SK-N-SH (cell line): ENCODE measurements at regions not wholly inside any gene's neighbourhood (a gene's known extent, or its start where the extent isn't known, plus 50 kb on each side); places are given as distances from the start of the nearest gene placed in this dataset.

ENCODE experiments used
- CTCF ChIA-PET: fragments of 300-600, 350-600 bp; formaldehyde crosslinking; extraction: SDS; loops from one replicate; lab custom pipeline; 2021; lab: Yijun Ruan, JAX
- POLR2A ChIA-PET: fragments of 350-600 bp; sonication (Branson Sonifier 250); formaldehyde crosslinking; extraction: SDS; loops from one replicate; lab custom pipeline; 2020; ENCODE audit warnings: antibody characterized with exemption, inconsistent platforms; lab: Yijun Ruan, JAX
- DNase-seq: peaks from one replicate; pipeline ENCODE4 v3.0.0; 2012
- H2AFZ ChIP-seq: fragments of 200-600 bp; sonication (generic); 2 replicates; pipeline ENCODE4 v1.8.1; 2016; ENCODE audit warnings: antibody characterized with exemption, mild to moderate bottlenecking, low read depth
- H3F3A ChIP-seq: fragments of 200-600 bp; sonication (generic); replicated peaks from 2 replicates; pipeline ENCODE3; 2016; ENCODE audit warnings: antibody characterized with exemption, mild to moderate bottlenecking; ENCODE audit not compliant: insufficient read depth
- H3K27ac ChIP-seq, 2 experiments: fragments of 200-500 bp in 1 of 2; fragments of 200-600 bp in 1 of 2; sonication (Bioruptor generic) in 1 of 2; sonication (generic), shearing (Covaris generic) in 1 of 2; 2 replicates each; pipeline versions ENCODE4 v1.5.1 to v1.6.1; 2014 to 2016; ENCODE audit warnings: low read depth in 2 of 2, inconsistent platforms in 1 of 2, low read length in 1 of 2, mild to moderate bottlenecking in 1 of 2, mixed read lengths in 1 of 2
- H3K27me3 ChIP-seq: fragments of 200-600 bp; sonication (generic), shearing (Covaris generic); 2 replicates; pipeline ENCODE4 v1.6.1; 2016; ENCODE audit warnings: mixed run types; ENCODE audit not compliant: insufficient read depth
- H3K36me3 ChIP-seq, 2 experiments: fragments of 200-500 bp in 1 of 2; fragments of 200-600 bp in 1 of 2; sonication (Bioruptor generic) in 1 of 2; sonication (generic) in 1 of 2; replicated peaks in 1 of 2; 2 replicates each; pipeline versions ENCODE3 to v1.5.1; 2014 to 2016; ENCODE audit warnings: low read length in 1 of 2, mild to moderate bottlenecking in 1 of 2; ENCODE audit not compliant: insufficient read depth in 2 of 2, control insufficient read depth in 1 of 2
- H3K4me1 ChIP-seq, 2 experiments: fragments of 200-500 bp in 1 of 2; fragments of 200-600 bp in 1 of 2; sonication (Bioruptor generic) in 1 of 2; sonication (generic), shearing (Covaris generic) in 1 of 2; 2 replicates each; pipeline versions ENCODE4 v1.5.1 to v1.6.1; 2014 to 2016; ENCODE audit warnings: low read depth in 1 of 2, low read length in 1 of 2, mixed run types in 1 of 2; ENCODE audit not compliant: insufficient read depth in 2 of 2, control insufficient read depth in 1 of 2
- H3K4me2 ChIP-seq: fragments of 200-600 bp; sonication (generic), shearing (Covaris generic); 2 replicates; pipeline ENCODE4 v1.6.1; 2017; ENCODE audit warnings: mixed run types
- H3K4me3 ChIP-seq, 2 experiments: fragments of 200-500 bp in 1 of 2; fragments of 200-600 bp in 1 of 2; sonication (Bioruptor generic) in 1 of 2; sonication (generic), shearing (Covaris generic) in 1 of 2; 2 replicates each; pipeline versions ENCODE4 v1.5.1 to v1.8.1; 2014 to 2016; ENCODE audit warnings: low read depth in 2 of 2, inconsistent platforms in 1 of 2, low read length in 1 of 2, mild to moderate bottlenecking in 1 of 2, mixed read lengths in 1 of 2, moderate library complexity in 1 of 2
- H3K79me2 ChIP-seq: fragments of 200-600 bp; sonication (generic); 2 replicates; pipeline ENCODE4 v1.8.1; 2017; ENCODE audit warnings: mild to moderate bottlenecking; ENCODE audit not compliant: insufficient read depth
- H3K9ac ChIP-seq: fragments of 200-600 bp; sonication (generic); 2 replicates; pipeline ENCODE4 v1.6.1; 2017; ENCODE audit warnings: mixed run types
- H3K9me2 ChIP-seq: fragments of 200-600 bp; sonication (generic); 2 replicates; pipeline ENCODE4 v1.6.1; 2017; ENCODE audit warnings: mixed run types
- H3K9me3 ChIP-seq: fragments of 200-600 bp; sonication (generic); 2 replicates; pipeline ENCODE4 v1.6.1; 2017; ENCODE audit warnings: mixed run types, mild to moderate bottlenecking, moderate library complexity
- H4K20me1 ChIP-seq: fragments of 200-600 bp; sonication (generic); 2 replicates; pipeline ENCODE4 v1.6.1; 2017; ENCODE audit warnings: mild to moderate bottlenecking, mixed run types; ENCODE audit not compliant: insufficient read depth
- CHD2 ChIP-seq: fragments of 150-350 bp; IDR thresholded peaks from 2 replicates; pipeline ENCODE4 v1.6.1; 2018; ENCODE audit warnings: low read length; ENCODE audit not compliant: partially characterized antibody
- CTCF ChIP-seq: fragments of 200-600 bp; sonication (generic); IDR thresholded peaks from 2 replicates; pipeline ENCODE4 v1.6.1; 2017; ENCODE audit warnings: antibody characterized with exemption, mild to moderate bottlenecking, moderate library complexity
- ELF1 ChIP-seq: IDR thresholded peaks from 2 replicates; pipeline ENCODE4 v1.4.0; 2012
- EP300 ChIP-seq, 2 experiments: IDR thresholded peaks; 2 replicates each; pipeline versions ENCODE4 v1.4.0 to v1.6.1; 2012; ENCODE audit warnings: borderline replicate concordance in 1 of 2, low read depth in 1 of 2, low read length in 1 of 2
- FOXJ3 ChIP-seq: sonication (generic); formaldehyde crosslinking; IDR thresholded peaks from 2 replicates; pipeline ENCODE4 v1.5.1; 2020; ENCODE audit warnings: mild to moderate bottlenecking, missing genetic modification reagents
- GABPA ChIP-seq: IDR thresholded peaks from 2 replicates; pipeline ENCODE4 v1.4.0; 2012; ENCODE audit warnings: low read depth, mild to moderate bottlenecking
- JUND ChIP-seq: IDR thresholded peaks from 2 replicates; pipeline ENCODE4 v1.4.0; 2012
- MAX ChIP-seq: IDR thresholded peaks from 2 replicates; pipeline ENCODE4 v1.4.0; 2012; ENCODE audit warnings: low read depth
- MEF2A ChIP-seq: IDR thresholded peaks from 2 replicates; pipeline ENCODE4 v1.4.0; 2012; ENCODE audit warnings: low read depth, borderline replicate concordance
- NRF1 ChIP-seq: IDR thresholded peaks from 2 replicates; pipeline ENCODE4 v1.6.1; 2012; ENCODE audit warnings: low read depth, mild to moderate bottlenecking, low read length
- PBX3 ChIP-seq: IDR thresholded peaks from 2 replicates; pipeline ENCODE4; 2012
- RCOR1 ChIP-seq: fragments of 150-350 bp; IDR thresholded peaks from 2 replicates; pipeline ENCODE4 v1.6.1; 2017; ENCODE audit warnings: antibody characterized with exemption, low read length
- REST ChIP-seq: IDR thresholded peaks from 2 replicates; pipeline ENCODE4 v1.6.1; 2012; ENCODE audit warnings: mild to moderate bottlenecking, low read depth, low read length, moderate library complexity
- SMC3 ChIP-seq: IDR thresholded peaks from 2 replicates; pipeline ENCODE4 v1.6.1; 2012; ENCODE audit warnings: low read depth, low read length, improper control_type of control experiment
- TCF12 ChIP-seq: IDR thresholded peaks from 2 replicates; pipeline ENCODE4 v1.4.0; 2012
- TEAD4 ChIP-seq: IDR thresholded peaks from 2 replicates; pipeline ENCODE4 v1.4.0; 2012; ENCODE audit warnings: mild to moderate bottlenecking, borderline replicate concordance; ENCODE audit not compliant: insufficient read depth
- WGBS: methylation state at CpG from one replicate; pipeline ENCODE4 v1.1.6; 2017; ENCODE audit warnings: low lambda C conversion rate; 5-methylcytosine and 5-hydroxymethylcytosine counted together

GRCh38 chr18:53994016-53994415 lies 230.5 kb downstream of the MBD2 start:
- no peaks in the 10 kb centered on the region for H4K20me1 ChIP-seq
- H3K9me3 ChIP-seq: no peaks in the 10 kb centered on the region
- TF ChIP-seq TEAD4: no peak
- TF ChIP-seq CTCF: no peak
- no peak for TF ChIP-seq RCOR1
- no peak for TF ChIP-seq EP300 (IDR thresholded peaks at IDR 0.05; ENCODE audit: borderline replicate concordance in 1 of 2, low read depth in 1 of 2, low read length in 1 of 2)
- TF ChIP-seq REST: no peak
- TF ChIP-seq MEF2A: no peak
- TF ChIP-seq TCF12: no peak
- no peak for TF ChIP-seq ELF1
- no peak for TF ChIP-seq MAX
- TF ChIP-seq JUND: no peak
- no peak for TF ChIP-seq FOXJ3
- TF ChIP-seq GABPA: no peak
- no peak for TF ChIP-seq SMC3
- TF ChIP-seq PBX3: no peak
- TF ChIP-seq CHD2: no peak
- TF ChIP-seq NRF1: no peak
- DNase-seq: no peak
- no peaks in the 10 kb centered on the region for H3K9me2 ChIP-seq
- no peaks in the 10 kb centered on the region for H3K36me3 ChIP-seq
- H3K4me2 ChIP-seq: no peak overlapping the region
- no peaks in the 10 kb centered on the region for H3F3A ChIP-seq
- no peak overlapping the region for H3K4me3 ChIP-seq
- H3K27me3 ChIP-seq: no peaks in the 10 kb centered on the region
- ChIA-PET CTCF (interaction anchor here (0.8 kb wide), 1 partner anchor 10 kb away, joined by 3 read pairs; no protein-coding TSS in a partner anchor), POLR2A (no interaction called here)
- WGBS: 29% methylated on average over 2 of the region's 2 CpGs
- H3K4me1 ChIP-seq: no peaks in the 10 kb centered on the region
- H3K79me2 ChIP-seq: no peaks in the 10 kb centered on the region
- H3K27ac ChIP-seq: no peak overlapping the region
- H3K9ac ChIP-seq: no peak overlapping the region
- H2AFZ ChIP-seq: no peak overlapping the region
